ENCODE measurements at regions not wholly inside any gene's neighbourhood (a gene's known extent, or its start where the extent isn't known, plus 50 kb on each side); places are given as distances from the start of the nearest gene placed in this dataset.

GRCh38 chr19:16014923-16015804 lies 61.1 kb upstream of the TPM4 start:
- intact Hi-C loops (cut with DNase I): no loop called here
- no peak for DNase-seq
- no peaks in the 10 kb centered on the region for H3K4me1 ChIP-seq
- no peak overlapping the region for H3K27ac ChIP-seq
- TF ChIP-seq CTCF (IDR thresholded peaks at IDR 0.05): no peak
- TF ChIP-seq POLR2A (IDR thresholded peaks at IDR 0.05): no peak
- H3K36me3 ChIP-seq: no peaks in the 10 kb centered on the region
- H3K27me3 ChIP-seq: no peaks in the 10 kb centered on the region
- 85 to 89% methylated on average over 10 to 17 of the region's 19 CpGs for WGBS, 2 donors
- no peaks in the 10 kb centered on the region for H3K9me3 ChIP-seq
- H3K4me3 ChIP-seq (replicated peaks in 1 of 3): no peak overlapping the region

- intact Hi-C loops (cut with DNase I): no loop called here
- WGBS, 2 donors: 65 to 83% methylated on average over 3 of the region's 3 CpGs
These were observed 60.5 kb upstream of the TPM4 start for GRCh38 chr19:16015805-16016173.

GRCh38 chr19:16016226-16017137 lies 59.8 kb upstream of the TPM4 start:
- intact Hi-C loops (cut with DNase I): no loop called here
- no peaks in the 10 kb centered on the region for H3K27me3 ChIP-seq
- TF ChIP-seq POLR2A (IDR thresholded peaks at IDR 0.05): no peak
- TF ChIP-seq CTCF (IDR thresholded peaks at IDR 0.05): no peak
- H3K4me3 ChIP-seq (replicated peaks in 1 of 3): no peak overlapping the region
- H3K4me1 ChIP-seq: no peaks in the 10 kb centered on the region
- H3K36me3 ChIP-seq: no peaks in the 10 kb centered on the region
- H3K27ac ChIP-seq: no peak overlapping the region
- H3K9me3 ChIP-seq: no peaks in the 10 kb centered on the region
- no peak for DNase-seq
- WGBS, 2 donors: 85 to 100% methylated on average over 3 to 10 of the region's 15 CpGs

More at GRCh38 chr19:16015805-16016173, 60.5 kb upstream of the TPM4 start:
- Histone ChIP-seq H3K9me3 (no peaks in the 10 kb centered on the region), H3K4me1 (no peaks in the 10 kb centered on the region), H3K27me3 (no peaks in the 10 kb centered on the region), H3K27ac (no peak overlapping the region), H3K4me3 (replicated peaks in 1 of 3) (no peak overlapping the region), H3K36me3 (no peaks in the 10 kb centered on the region)
- no peak for DNase-seq
- no peak for TF ChIP-seq CTCF (IDR thresholded peaks at IDR 0.05)
- no peak for TF ChIP-seq POLR2A (IDR thresholded peaks at IDR 0.05)

- H3K27ac ChIP-seq: no peak overlapping the region
- no peak overlapping the region for H3K4me3 ChIP-seq (replicated peaks in 1 of 3)
- H3K9me3 ChIP-seq: no peaks in the 10 kb centered on the region
- TF ChIP-seq CTCF (IDR thresholded peaks at IDR 0.05) (no peak), POLR2A (IDR thresholded peaks at IDR 0.05) (no peak)
- intact Hi-C loops (cut with DNase I): no loop called here
- 90 to 92% methylated on average over 2 to 6 of the region's 11 CpGs for whole genome bisulfite sequencing, 2 donors
- H3K27me3 ChIP-seq: no peaks in the 10 kb centered on the region
- no peaks in the 10 kb centered on the region for H3K4me1 ChIP-seq
- no peak for DNase-seq
- no peaks in the 10 kb centered on the region for H3K36me3 ChIP-seq
These were observed 59.2 kb upstream of the TPM4 start for GRCh38 chr19:16017138-16017490.
